HS-5 (cell line): ENCODE measurements at regions not wholly inside any gene's neighbourhood (a gene's known extent, or its start where the extent isn't known, plus 50 kb on each side); places are given as distances from the start of the nearest gene placed in this dataset.

ENCODE experiments used
- DNase-seq: peaks from one replicate; pipeline ENCODE4 v3.0.0-alpha.2; 2012; ENCODE audit warnings: low read depth

DNA sequence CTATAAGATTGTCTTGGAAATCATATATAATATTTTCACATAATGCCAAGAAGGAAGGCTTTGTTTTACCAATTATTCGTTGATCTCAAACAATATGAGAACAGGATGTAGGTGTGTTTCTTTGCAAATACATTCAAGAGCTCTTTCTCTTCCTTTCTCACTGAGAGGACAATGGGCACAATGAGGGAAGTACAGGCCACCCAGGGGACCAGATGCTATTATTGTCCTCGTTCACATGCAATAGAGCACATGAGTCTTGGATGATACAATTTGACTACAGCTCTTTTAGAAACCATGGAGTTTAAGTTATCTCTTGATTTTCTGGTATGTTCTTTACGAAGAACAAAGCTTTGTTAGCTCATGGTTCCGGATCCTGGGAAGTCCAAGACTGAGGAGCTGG, 323.7 kb upstream of the KLF6 start:
- DNase-seq = no peak

DNA sequence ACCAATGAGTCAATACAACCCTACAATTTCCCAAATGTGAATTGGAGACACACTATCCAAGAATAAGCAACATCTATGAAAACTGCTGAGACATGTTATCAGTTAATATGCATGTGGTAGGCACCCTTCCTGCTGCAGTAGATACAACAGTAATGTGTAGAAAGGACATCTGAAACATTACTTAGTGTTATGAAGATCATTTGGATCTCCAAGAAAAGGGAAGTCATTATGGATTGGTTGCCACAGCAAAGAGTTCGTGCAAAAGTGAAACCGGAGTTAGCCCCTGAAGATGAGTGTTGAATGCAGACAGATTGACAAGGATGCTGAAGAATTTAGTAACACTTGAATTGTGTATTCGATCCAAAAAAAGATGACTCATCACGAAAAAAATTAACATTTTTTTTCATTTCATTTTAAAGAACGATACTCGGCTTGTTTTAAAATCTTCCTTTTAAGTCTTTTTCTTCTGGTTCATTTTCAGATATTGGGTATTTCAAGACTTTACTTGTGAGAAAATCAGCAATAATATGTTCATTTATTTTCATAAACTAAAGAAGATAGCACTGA, 322.4 kb upstream of the KLF6 start:
- DNase-seq = no peak

DNA sequence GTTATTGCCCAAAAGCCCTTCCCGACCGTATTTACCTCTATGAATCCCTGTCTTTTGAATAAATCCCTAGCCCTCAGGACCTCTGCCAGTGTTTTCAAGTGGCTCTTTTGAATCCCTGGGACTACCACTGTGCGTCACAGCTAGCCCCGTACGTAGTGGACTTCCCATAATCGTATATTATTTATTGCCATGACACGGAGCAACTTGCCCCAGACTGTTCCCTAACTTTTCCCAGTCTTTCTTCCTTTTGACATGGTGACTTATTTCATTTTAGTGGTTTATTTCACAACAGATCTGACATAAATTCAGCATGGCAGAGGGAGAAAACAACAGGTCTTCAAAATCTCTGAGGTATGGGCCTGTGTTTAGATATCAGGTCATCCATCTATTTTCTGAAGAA, 318.6 kb upstream of the KLF6 start:
- no peak for DNase-seq

DNA sequence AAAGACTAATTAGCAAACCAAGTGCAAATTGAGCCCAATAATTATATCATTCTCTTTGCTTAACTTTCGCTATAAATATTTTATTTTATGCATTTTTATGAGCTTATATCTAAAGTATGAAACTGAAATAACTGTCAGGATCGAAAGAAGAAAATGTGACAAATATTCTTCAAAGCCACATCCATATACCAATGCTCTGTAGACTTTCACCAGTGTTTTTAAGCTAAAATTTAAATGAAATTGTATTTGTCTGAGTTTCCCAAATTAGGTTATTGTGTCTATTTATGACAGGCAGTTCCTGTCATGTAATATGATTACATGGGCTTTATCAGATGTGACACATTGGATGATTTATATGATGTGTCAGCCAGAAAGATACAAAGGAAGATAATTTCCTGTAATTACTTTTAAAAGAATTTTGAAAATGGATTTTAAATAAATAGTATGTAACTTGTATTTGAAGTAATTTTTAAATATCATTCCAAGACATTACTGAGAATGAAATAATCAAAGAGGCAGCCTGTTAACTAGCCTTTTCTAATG, 317.9 kb upstream of the KLF6 start:
- DNase-seq = no peak

DNA sequence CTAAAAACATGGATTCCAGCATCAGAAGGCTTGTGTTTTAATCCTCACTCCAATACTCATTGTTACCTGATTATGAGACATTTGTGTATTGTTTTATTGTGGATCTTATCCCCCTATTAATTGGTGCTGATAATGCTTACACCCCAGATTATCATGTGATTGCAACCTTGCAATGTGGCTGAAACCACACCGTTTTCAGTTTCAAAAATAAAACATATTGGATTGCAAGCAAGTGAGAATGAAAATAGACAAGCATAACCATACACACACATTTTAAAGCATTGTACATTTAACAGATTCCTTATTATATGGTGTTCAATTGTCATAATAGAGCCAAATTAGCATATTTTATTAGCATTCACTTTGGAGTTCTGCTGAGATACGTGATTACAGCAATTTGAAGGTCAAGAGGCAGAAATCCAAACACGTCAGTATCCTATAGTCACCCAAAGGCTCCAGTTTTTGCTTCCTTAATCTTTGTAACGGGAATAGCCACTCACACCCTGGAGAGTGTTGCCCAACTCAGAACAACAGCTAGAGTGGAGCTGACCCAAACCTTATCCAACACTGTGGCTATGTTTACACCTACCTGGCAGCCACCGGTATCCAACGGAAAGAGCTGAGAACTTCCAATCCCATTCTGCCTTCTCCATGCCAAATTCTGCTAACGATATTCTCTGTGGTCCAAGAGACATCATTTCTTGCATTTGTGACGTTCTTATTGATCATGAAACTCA, 317.1 kb upstream of the KLF6 start:
- no peak for DNase-seq

DNA sequence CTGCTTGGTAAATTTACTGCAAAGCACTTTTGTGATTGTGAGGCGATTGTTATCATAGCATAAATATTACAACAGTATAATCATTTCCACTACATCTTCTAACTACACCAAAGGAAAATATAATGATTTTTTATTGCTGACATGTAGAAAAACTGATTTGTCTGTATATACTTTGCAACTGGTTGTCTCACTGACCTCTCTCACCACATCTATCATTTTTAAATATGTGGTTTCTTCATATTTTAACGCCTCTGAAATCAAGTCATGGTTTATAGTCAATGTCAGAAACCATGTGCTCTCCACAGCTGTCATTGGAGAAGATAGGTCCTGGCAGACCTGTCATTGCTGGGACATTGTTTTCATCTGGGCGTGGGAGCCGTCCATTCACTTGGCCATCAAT, 315.4 kb upstream of the KLF6 start:
- no peak for DNase-seq

DNA sequence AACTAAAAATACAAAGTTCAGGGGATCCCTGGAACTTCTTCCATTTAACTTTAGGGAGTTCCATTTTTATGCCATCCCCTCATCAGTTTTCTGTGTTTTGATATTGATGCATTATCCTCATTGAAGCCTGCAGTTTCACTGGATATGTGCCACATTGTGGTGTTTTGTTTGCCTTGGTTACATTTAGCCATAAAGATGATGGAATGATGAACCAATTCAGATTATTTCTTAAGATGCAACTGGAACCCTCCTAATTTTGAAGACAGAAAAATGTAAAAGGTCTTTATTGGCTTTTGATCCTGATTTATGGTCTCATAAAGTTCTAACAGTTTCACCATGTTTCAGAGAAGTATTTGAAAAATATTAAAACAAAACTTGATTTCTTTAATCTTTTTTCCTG, 314.2 kb upstream of the KLF6 start:
- no peak for DNase-seq

DNA sequence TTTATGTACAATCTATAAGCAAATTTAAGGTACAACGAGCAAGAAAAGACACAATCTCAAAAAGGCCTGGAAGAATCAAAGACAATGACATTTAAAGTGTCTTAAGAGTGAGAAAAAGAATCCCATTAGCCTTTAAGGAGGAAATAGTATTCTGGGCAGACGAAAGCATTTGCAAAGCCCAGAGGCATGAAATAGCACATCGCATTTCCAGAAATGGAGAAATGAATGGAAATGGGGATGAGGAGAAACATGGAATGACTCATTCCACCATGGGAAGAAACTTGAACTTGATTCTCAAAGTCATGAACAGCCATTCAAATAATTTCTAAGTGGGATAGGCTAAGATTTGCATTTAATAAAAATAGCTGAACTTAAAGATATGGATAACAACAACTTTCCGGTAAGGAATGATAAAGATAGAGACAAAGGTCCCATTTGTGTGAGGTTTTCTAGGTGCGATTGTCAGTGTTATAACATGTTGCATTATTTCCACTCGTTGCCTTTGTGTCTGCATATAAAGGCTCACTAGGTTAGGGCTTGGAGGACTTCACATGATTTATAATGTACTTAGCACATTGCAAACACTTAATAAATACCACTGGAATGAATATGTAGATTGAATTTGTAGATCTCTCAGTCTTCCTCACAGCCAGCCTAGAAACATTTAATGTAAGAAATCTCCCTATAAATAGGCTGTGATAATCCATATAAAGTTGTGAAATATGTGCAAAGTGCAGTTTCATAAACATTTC, 310.3 kb upstream of the KLF6 start:
- no peak for DNase-seq

DNA sequence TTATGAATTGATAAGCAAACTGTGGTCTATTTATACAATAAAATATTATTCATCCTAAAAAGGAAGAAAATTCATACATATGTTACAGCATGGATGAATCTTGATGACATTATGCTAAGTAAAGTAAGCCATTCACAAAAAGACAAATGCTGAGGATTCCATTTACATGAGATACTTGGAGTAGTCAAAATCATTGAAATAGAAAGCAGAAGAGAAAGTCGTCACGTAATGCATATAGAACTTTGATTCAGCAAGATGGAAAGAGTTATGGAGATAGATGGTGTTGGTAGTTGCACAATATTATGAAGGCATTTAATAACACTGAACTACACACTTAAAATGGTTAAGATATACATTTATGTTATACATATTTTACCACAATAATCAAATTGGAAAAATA, 309.7 kb upstream of the KLF6 start:
- DNase-seq = no peak

DNA sequence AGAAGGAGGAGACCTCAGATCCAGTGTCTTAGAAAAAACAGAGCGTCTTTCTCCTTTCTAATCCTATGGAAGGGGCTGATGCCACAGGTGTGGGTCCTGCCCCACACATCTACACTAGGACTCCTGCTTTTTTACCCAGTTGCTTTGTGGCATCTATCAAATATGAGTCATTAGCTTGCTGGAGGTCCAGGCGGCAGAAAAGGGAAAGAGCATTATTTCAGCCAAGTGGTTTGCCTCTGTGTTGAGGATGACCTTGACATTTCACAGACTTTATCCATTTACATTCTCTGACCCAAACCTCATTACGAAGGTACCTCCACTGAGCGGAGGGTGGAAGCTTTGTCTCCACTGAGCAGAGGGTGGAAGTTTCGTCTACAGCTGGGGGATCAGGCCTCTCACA, 308.4 kb upstream of the KLF6 start:
- DNase-seq = no peak

DNA sequence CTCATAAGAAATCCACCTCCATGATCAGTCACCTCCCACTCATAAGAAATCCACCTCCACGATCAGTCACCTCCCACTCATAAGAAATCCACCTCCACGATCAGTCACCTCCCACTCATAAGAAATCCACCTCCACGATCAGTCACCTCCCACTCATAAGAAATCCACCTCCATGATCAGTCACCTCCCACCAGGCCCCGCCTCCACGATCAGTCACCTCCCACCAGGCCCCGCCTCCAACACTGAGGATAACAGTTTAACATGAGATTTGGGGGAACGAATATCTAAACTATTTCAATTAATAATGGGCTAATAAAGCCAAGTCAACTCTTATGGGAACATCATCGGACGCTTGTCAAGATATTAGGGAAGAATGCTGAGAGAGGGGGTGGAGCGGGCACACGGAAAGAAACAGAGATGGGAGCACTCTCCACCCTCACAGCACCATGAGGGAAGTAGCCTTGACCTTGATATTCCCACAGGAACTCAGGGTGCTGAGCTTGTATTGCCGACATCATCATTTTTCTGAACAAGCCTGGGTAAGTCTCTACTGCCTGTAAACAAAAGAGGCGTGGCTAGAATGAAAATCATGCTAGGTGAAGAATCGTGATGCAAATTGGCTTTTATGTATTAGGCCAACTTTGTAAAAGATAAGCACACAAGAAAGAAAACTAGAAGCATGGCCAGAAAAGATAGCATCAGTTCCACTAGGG, 303.5 kb upstream of the KLF6 start:
- DNase-seq = no peak

DNA sequence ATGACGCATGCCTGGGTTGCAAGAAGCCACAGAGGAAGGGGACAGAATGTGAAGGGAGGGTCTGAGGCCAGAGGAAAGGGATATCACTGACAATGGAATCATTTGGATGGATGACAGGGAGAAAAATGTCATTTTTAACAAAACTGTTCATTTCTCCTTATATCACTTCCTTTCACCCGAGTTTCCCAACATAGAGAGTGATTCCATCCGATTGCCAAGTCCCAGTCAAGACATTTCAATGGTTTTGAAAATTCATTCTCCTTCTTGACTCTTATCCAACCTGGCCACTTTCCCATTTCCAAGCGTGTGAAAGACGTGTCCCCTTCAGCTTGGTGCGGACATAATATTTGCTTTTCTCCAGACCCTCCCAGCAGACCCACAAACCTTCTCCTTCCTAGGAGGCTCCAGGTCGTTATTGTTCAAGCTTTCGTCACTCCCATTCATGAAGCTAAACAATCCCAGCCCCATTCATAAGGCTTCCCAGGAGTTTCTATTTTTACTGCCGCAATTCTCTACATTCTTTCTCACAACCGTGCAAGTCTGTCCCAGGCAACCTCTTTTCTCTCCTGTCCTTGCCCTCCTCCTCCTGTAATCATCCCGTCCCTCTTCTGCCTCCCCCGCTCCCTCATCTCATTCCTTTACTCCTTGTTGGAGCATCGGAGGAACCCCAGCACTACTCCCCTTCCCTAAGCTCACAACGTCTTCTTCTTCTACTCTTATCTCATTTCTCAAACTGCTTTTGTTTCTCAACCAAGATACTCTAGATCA, 301.3 kb upstream of the KLF6 start:
- no peak for DNase-seq

DNA sequence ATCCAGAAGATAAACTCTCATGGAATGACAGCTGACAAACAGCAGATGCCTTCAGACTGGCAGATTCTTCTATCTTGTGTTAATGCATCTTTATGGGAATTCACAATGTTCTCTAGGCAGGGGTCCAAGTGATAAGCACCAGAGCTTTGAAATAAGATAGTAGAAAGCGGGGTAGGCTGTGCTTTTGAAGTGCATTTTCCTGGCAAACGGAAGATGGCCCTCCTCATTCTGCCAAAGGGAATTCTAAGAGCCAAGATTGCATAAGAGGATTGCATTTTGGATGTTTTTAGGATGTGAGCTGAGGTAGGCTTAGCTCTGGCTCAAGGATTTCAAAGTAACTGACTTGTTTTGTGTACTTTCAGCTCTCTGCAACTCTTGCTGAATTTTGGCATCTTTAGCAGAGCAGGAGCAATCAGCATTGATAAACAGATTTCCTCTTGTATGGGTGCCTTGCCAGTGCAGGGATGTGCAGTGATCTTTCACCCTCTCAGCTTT, 298.5 kb upstream of the KLF6 start:
- DNase-seq = no peak

DNA sequence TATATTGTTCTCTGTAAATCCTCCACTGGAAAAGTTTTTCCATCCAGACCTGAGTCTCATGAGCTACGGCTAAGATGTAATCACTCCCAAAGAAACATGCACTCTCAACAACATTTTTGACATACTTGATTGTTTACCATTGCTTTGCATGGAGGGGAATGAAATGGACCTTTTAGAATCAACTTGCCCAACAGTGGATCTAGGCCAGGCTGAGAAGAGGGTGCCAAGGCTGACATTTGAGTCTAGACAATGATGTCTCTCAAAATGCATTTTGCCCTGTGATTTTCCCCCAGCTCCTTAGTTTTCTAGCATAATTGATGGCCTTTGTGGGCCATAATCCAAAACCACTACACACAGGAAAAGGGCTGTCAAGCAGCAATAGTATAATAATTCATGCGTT, 297.9 kb upstream of the KLF6 start:
- DNase-seq = no peak

DNA sequence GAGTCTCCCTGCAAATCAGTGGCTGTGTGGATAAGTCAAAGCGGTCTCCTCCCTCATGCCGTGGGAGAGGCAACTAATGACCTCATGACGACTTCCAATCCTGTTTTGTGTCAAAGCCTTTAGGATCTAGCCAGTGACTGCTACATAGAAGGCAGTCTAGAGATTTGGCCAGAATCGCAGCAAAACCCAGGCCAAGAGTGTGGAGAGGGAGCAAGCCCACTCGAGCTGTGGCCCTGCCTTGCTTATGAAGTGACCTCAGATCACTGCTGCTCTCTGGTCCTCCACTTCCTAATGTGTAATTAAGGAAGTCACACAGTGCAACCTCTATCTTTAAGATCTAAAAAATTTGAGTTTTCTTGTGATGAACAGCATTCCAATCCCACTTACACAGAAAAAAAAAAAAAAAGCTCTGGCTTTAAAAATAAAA, 296.7 kb upstream of the KLF6 start:
- no peak for DNase-seq

DNA sequence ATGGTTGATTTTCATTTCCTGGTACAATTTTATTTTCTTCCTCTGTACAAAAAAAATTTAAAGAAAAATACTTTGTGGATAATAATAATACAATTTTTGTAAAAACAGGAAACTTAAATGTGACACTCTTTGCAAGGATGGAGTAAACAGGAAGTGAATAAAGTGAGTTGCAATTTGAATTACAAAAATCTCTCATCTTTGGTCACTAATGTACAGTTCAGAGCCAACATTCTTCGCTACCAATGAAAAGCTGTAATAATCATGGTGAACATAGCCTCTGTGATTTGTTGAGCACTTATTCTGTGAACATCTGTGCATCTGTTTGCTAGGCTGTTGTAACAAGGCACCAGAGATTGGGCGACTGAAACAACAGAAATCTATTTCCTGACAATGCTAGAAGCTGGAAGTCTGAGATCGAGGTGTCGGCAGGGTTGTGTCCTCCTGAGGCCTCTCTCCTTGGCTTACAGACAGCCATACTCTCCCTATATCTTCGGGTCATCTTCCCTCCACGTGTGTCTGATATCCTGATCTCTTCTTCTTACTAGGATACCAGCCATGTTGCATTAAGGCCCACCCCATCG, 295.3 kb upstream of the KLF6 start:
- no peak for DNase-seq

DNA sequence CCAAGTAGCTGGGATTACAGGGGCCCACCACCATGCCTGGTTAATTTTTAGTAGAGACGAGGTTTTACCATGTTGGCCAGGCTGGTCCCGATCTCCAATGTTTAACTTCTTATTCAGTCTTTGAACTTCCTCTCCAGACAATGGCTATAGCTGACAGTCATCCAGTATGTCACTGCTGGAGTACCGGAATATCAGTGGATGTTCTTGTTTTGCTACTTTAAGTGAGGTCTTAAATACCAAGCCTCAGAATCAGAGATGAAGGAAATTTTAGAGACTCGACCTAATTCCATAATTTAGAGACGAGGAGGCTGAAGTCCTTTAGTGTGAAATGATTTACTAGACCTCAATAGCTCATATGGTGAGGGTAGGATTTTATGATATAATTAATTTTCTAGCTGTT, 294.8 kb upstream of the KLF6 start:
- DNase-seq = no peak

DNA sequence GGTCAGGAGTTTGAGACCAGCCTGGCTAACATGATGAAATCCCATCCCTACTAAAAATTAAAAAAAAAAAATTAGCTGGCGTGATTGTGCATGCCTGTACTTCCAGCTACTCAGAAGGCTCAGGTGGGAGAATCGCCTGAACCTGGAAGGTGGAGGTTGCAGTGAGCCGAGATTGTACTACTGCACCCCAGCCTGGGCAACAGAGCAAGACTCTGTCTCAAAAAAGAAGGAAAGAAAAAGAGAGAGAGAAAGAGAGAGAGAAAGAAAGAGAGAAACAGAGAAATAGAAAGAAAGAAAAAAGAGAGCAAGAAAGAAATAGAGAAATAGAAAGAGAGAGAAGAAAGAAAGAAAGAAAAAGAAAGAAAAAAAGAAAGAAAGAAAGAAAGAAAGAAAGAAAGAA, 292.8 kb upstream of the KLF6 start:
- no peak for DNase-seq

DNA sequence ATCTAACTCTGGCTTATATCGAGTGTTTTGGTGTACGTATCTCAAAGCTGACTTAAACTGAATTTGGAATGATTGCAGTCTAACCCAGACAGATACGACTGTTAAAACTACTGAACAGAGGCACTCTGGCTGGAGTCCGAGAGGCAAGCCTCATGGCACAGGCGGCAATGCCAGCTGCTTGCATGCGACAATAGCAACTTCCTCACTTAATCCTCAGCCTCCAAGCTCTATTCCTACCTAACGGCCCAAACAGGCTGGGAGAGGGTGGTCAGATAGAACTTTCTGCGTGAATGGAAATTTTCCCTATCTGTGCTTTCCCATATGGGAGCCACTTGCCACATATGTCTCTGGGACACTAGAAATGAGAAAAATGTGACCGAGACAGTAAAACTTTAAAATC, 292.0 kb upstream of the KLF6 start:
- DNase-seq = no peak

DNA sequence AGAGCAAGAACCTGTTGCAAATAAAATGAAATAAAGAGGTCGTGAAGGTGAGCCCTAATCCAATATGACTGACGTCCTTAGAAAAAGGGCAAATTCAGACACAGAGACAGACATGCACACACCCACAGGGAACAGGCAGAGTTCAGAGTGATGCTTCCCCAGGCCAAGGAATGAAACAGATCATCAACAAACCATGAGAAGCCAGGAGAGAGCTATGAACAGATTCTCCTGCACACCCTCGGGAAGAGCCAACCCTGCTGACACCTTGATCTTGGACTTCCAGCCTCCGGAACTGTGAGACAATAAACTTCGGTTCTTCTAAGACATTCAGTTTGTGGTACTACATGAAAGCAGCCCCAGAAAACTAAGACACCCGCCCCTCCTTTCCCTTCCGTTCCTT, 290.4 kb upstream of the KLF6 start:
- no peak for DNase-seq
